Karpas-422 (cell line): ENCODE measurements at regions not wholly inside any gene's neighbourhood (a gene's known extent, or its start where the extent isn't known, plus 50 kb on each side); places are given as distances from the start of the nearest gene placed in this dataset.

ENCODE experiments used
- DNase-seq: peaks from one replicate; pipeline ENCODE4 v3.0.0-alpha.2; 2015
- H2AFZ ChIP-seq: fragments of 200-600 bp; sonication (generic); 2 replicates; pipeline ENCODE4 v1.6.1; 2014; ENCODE audit warnings: antibody characterized with exemption, low read length, mixed read lengths
- H3K27ac ChIP-seq: fragments of 200-600 bp; sonication (generic); 2 replicates; pipeline ENCODE4 v1.5.1; 2014; ENCODE audit warnings: mild to moderate bottlenecking, low read length, moderate library complexity
- H3K27me3 ChIP-seq: fragments of 200-600 bp; sonication (generic); 2 replicates; pipeline ENCODE4 v1.6.1; 2014; ENCODE audit warnings: low read length, mixed read lengths
- H3K36me3 ChIP-seq: fragments of 200-600 bp; sonication (generic); 2 replicates; pipeline ENCODE4 v1.6.1; 2014; ENCODE audit warnings: low read length, mixed read lengths; ENCODE audit not compliant: insufficient read depth
- H3K4me1 ChIP-seq: fragments of 200-600 bp; sonication (generic); 2 replicates; pipeline ENCODE4 v1.6.1; 2014; ENCODE audit warnings: mild to moderate bottlenecking, low read length, mixed read lengths
- H3K4me2 ChIP-seq: fragments of 200-600 bp; sonication (generic); 2 replicates; pipeline ENCODE4 v1.6.1; 2014; ENCODE audit warnings: low read length, low read depth, mild to moderate bottlenecking; ENCODE audit not compliant: poor library complexity, severe bottlenecking
- H3K4me3 ChIP-seq: fragments of 200-600 bp; sonication (generic); 2 replicates; pipeline ENCODE4 v1.5.1; 2014; ENCODE audit warnings: mild to moderate bottlenecking, antibody characterized with exemption, low read length, mixed read lengths
- H3K79me2 ChIP-seq: fragments of 200-600 bp; sonication (generic); 2 replicates; pipeline ENCODE4 v1.6.1; 2014; ENCODE audit warnings: mild to moderate bottlenecking, low read length, mixed read lengths
- H3K9ac ChIP-seq: fragments of 200-600 bp; sonication (generic); 2 replicates; pipeline ENCODE4 v1.6.0; 2014; ENCODE audit warnings: low read length
- H3K9me2 ChIP-seq: fragments of 200-600 bp; sonication (generic), shearing (Covaris generic); replicated peaks from 2 replicates; pipeline ENCODE4 v1.6.0; 2014; ENCODE audit warnings: mild to moderate bottlenecking, low read length, moderate library complexity; ENCODE audit not compliant: insufficient read depth
- H3K9me3 ChIP-seq: fragments of 300-700, 200-600 bp; sonication (generic); 2 replicates; pipeline ENCODE4 v1.6.1; 2014; ENCODE audit warnings: low read length, mixed read lengths
- H4K20me1 ChIP-seq: fragments of 200-600 bp; sonication (generic); 2 replicates; pipeline ENCODE4 v1.6.1; 2014; ENCODE audit warnings: mild to moderate bottlenecking, antibody characterized with exemption, low read length, low read depth; ENCODE audit not compliant: insufficient read depth

DNA sequence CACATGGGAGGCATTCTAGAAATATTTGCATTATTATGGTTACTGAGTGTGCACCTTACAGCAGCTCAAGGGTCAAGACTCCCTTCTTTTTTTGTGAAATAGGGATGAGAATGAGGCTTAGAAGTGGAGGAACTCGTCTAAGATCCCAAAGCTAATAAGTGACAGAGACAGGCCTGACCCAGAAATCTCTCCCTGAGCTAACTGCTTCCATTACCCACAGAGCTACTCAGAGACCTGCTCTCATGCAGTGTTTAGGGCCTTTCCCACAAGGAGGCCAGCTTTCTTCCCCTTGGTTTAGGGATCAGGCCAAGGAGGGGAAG lies 301.7 kb downstream of the RPS24 start:
- Histone ChIP-seq H3K36me3 (no peaks in the 10 kb centered on the region), H3K9me3 (no peaks in the 10 kb centered on the region), H3K4me3 (no peak overlapping the region), H2AFZ (no peak overlapping the region), H3K27ac (no peak overlapping the region), H3K4me1 (no peaks in the 10 kb centered on the region), H3K27me3 (no peaks in the 10 kb centered on the region), H3K9ac (no peak overlapping the region), H3K79me2 (no peaks in the 10 kb centered on the region), H3K9me2 (no peaks in the 10 kb centered on the region), H3K4me2 (no peak overlapping the region), H4K20me1 (no peaks in the 10 kb centered on the region)
- no peak for DNase-seq

DNA sequence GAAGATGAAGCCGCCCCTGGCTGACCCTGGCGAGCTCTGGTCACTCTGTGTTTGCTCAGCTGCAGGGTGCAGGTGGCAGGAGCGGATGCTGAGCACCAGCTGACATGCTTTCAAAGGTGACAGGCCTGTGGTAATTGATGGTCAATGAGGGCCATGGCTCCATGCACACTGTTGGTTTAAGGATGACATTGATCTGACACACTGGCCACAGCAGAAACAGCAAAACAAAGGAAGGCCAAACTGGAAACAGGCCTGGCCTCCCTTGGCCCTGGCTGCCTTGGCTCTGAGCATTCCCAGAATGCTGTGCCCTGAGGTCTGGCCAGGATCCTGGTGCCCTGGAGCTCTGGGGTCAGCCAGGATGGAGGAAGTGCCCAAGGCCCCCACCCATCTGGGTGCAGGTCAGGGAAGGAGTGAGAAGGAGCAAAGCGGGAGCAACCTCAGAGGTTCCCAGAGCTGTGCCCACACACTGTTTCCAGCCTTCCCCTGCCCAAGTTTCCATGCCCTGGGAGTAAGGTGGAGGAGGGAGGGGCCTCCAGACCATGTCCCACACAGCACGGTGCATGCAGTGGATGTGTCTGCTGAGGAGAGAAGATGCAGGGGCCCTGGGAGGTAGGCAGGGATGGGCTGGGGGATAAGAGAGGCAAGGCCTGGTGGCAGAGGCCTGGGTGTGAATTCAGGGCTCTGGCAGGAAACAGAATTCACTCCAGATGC lies 302.2 kb downstream of the RPS24 start:
- Histone ChIP-seq H4K20me1 (no peaks in the 10 kb centered on the region), H3K4me3 (no peak overlapping the region), H3K27ac (no peak overlapping the region), H3K4me1 (no peaks in the 10 kb centered on the region), H2AFZ (no peak overlapping the region), H3K9me2 (no peaks in the 10 kb centered on the region), H3K79me2 (no peaks in the 10 kb centered on the region), H3K4me2 (no peak overlapping the region), H3K9me3 (no peaks in the 10 kb centered on the region), H3K36me3 (no peaks in the 10 kb centered on the region), H3K9ac (no peak overlapping the region), H3K27me3 (no peaks in the 10 kb centered on the region)
- DNase-seq, result no peak

DNA sequence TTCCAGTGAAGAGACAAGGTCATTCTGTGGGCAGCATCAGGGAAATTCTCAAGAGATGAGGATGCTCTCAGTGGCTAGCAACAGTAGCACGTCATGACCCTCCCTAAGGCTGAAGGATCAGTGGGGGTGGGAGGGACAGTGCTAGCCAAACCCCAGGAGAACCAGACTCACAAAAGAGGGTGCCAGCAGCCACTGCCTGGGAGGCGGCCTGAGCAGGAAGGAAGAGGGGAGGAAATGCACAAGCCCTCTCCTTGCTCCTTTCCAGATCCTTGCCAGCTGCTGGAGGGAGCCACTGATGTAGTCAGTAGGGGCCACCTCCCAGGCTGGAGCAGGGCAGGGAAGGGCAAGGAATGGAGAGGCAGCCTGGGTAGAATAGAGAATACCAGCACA lies 302.7 kb downstream of the RPS24 start:
- Histone ChIP-seq H3K9ac (no peak overlapping the region), H2AFZ (no peak overlapping the region), H3K36me3 (no peaks in the 10 kb centered on the region), H3K9me2 (no peaks in the 10 kb centered on the region), H3K4me1 (no peaks in the 10 kb centered on the region), H3K27me3 (no peaks in the 10 kb centered on the region), H3K79me2 (no peaks in the 10 kb centered on the region), H4K20me1 (no peaks in the 10 kb centered on the region), H3K27ac (no peak overlapping the region), H3K9me3 (no peaks in the 10 kb centered on the region), H3K4me3 (no peak overlapping the region), H3K4me2 (no peak overlapping the region)
- DNase-seq, result no peak

DNA sequence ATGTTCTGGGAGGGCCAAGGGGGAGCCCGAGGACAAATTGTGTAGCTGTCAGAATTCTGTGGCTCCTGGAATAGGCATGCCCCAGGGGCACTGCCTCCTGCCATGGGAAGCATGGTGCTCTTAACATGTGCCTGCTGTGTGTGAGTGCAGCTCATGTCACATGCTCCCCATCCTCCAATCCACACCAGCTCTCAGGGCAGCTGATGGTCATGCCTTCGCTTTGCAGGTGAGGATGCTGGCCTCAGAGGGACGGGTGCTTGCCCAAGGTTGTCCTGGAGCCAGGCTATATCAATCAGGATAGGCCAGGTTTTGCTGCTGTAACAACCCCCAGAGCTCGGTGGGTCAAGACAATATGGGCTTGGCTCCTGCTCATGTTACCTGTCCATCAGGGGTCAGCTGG lies 303.4 kb downstream of the RPS24 start:
- no peak overlapping the region for H3K4me2 ChIP-seq
- H3K9ac ChIP-seq, result no peak overlapping the region
- no peaks in the 10 kb centered on the region for H3K79me2 ChIP-seq

DNA sequence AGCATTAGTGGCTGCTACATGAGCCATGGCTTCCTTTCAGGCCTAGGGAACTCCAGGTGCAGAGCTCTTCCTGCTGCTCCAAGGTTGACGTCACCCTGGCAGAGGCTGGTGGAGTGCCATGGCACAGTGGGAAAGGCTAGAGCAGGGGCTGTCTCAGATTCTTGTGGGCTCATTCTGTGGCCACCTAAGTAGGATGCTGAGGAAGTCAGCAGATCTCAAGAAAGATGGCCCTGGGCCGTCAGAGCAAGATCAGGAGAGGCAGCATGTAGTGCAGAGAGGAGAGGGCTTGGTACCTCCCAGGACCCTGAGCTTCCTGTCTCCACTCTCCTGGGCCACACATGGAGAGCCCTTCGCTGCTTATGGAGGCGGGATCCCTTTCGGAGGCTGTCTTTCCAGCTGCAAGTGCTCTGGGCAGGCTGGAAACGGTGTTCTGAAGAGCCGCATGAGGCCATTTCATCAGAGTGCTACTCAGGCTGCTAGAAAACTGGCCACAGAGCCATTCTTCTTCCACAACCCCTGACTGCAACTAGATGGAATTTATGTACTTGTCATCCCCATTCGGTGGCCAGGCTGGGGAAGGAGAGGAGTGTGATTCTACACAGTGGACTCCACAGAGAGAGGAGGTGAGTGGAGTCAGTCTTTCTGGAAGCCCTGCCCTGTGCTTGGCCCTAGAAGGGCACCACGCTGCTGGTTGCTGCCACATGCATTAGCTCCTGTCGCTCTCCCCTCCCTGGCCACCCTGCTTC lies 304.2 kb downstream of the RPS24 start:
- no peaks in the 10 kb centered on the region for H3K9me2 ChIP-seq
- H3K36me3 ChIP-seq, result no peaks in the 10 kb centered on the region
- H3K27ac ChIP-seq, result no peak overlapping the region
- no peak overlapping the region for H2AFZ ChIP-seq
- H3K9me3 ChIP-seq, result no peaks in the 10 kb centered on the region
- no peak for DNase-seq
- no peaks in the 10 kb centered on the region for H3K27me3 ChIP-seq
- no peaks in the 10 kb centered on the region for H4K20me1 ChIP-seq
- H3K79me2 ChIP-seq, result no peaks in the 10 kb centered on the region
- no peak overlapping the region for H3K4me2 ChIP-seq
- H3K4me1 ChIP-seq, result no peaks in the 10 kb centered on the region
- H3K9ac ChIP-seq, result no peak overlapping the region
- H3K4me3 ChIP-seq, result no peak overlapping the region

More for the DNA sequence above, 303.4 kb downstream of the RPS24 start:
- Histone ChIP-seq H3K27ac (no peak overlapping the region), H3K4me3 (no peak overlapping the region), H3K27me3 (no peaks in the 10 kb centered on the region), H2AFZ (no peak overlapping the region), H3K4me1 (no peaks in the 10 kb centered on the region), H3K9me2 (no peaks in the 10 kb centered on the region), H3K9me3 (no peaks in the 10 kb centered on the region), H4K20me1 (no peaks in the 10 kb centered on the region), H3K36me3 (no peaks in the 10 kb centered on the region)
- no peak for DNase-seq

DNA sequence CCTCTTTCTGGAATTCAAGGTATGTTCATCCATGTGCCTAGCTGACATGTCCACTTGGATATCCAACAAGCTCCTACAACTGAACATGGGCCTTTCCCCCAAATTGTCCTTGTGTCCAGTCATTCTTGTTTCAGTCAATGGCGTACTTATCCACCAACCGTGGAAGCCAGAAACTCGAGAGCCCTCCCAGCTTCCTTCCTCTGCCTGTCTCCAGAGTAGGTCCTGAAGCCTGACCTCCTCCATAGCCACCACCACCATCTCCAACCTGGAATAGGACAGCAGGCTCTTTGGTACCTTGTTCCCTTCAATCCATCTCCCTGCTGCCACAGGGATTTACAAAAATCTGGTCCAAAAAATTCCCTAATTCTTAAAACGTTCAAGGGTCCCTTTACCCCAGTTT lies 305.1 kb downstream of the RPS24 start:
- no peaks in the 10 kb centered on the region for H3K9me2 ChIP-seq
- H3K9ac ChIP-seq, result no peak overlapping the region
- no peaks in the 10 kb centered on the region for H3K79me2 ChIP-seq
- no peak overlapping the region for H3K4me3 ChIP-seq
- H2AFZ ChIP-seq, result no peak overlapping the region
- H3K4me2 ChIP-seq, result no peak overlapping the region
- no peaks in the 10 kb centered on the region for H4K20me1 ChIP-seq
- no peaks in the 10 kb centered on the region for H3K27me3 ChIP-seq
- DNase-seq, result no peak
- no peaks in the 10 kb centered on the region for H3K4me1 ChIP-seq
- no peaks in the 10 kb centered on the region for H3K36me3 ChIP-seq
- no peak overlapping the region for H3K27ac ChIP-seq
- no peaks in the 10 kb centered on the region for H3K9me3 ChIP-seq

DNA sequence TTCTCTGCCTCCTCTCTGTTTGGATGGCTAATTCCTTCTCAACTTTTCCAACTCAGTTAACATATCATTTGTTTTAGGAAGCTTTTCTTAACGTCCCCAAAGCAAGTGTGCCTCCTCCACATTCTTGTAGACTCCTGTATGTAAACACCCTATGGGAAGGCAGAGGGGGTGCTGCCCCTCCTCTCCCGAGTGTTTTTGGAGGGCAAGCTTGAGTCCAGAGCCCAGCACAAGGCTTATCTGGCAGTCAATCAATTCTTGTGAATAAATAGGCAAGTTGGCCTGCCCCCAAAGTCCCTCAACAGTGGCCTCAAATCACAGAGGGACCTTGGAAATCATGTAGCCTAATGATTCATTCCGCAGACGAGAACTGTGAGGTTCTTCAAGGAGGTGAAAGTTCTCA lies 305.6 kb downstream of the RPS24 start:
- H3K4me3 ChIP-seq, result no peak overlapping the region
- no peaks in the 10 kb centered on the region for H3K27me3 ChIP-seq
- no peak overlapping the region for H2AFZ ChIP-seq
- H3K36me3 ChIP-seq, result no peaks in the 10 kb centered on the region
- H3K9me3 ChIP-seq, result no peaks in the 10 kb centered on the region
- no peaks in the 10 kb centered on the region for H3K9me2 ChIP-seq
- H4K20me1 ChIP-seq, result no peaks in the 10 kb centered on the region
- no peaks in the 10 kb centered on the region for H3K79me2 ChIP-seq
- no peak overlapping the region for H3K4me2 ChIP-seq
- H3K4me1 ChIP-seq, result no peaks in the 10 kb centered on the region
- no peak overlapping the region for H3K27ac ChIP-seq
- H3K9ac ChIP-seq, result no peak overlapping the region
- DNase-seq, result no peak

DNA sequence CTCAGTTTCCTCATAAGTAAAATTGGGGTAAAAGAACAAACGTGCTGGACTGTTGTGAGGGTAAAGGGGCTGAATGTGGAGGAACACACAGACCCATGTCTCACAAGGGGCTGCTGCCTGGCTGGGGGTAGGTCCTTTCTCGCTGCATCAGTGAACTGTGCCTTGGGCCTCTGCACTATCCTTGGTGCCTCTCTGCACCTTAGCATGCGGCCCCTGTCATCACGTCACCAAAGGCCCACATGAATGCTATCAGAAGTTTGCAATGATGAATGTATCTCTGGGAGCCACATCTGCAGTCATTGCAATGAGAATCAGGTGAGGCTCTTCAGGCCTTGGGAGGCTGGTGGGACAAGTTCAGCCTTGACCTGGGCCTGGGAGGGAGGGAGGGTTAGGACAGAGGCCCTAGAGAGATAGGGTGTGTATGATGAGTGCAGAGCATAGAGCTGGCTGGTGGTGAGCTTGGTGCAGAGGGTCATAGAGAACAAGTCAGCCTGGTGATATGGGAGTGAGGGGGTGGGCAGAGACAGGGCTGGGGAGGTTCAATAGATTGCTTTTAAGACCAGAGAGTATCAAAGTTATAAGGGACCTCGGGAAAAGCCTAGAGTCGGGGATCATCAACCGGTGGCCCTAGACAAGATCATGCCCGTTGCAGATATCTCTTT lies 308.4 kb downstream of the RPS24 start:
- no peak overlapping the region for H3K9ac ChIP-seq
- H3K27ac ChIP-seq, result no peak overlapping the region
- H3K79me2 ChIP-seq, result no peaks in the 10 kb centered on the region
- H3K4me1 ChIP-seq, result no peaks in the 10 kb centered on the region
- no peaks in the 10 kb centered on the region for H4K20me1 ChIP-seq
- H2AFZ ChIP-seq, result no peak overlapping the region
- no peak overlapping the region for H3K4me3 ChIP-seq
- no peaks in the 10 kb centered on the region for H3K27me3 ChIP-seq
- H3K9me2 ChIP-seq, result no peaks in the 10 kb centered on the region
- no peaks in the 10 kb centered on the region for H3K9me3 ChIP-seq
- H3K36me3 ChIP-seq, result no peaks in the 10 kb centered on the region
- DNase-seq, result no peak
- no peak overlapping the region for H3K4me2 ChIP-seq
